H1 (cell line): ENCODE measurements at regions not wholly inside any gene's neighbourhood (a gene's known extent, or its start where the extent isn't known, plus 50 kb on each side); places are given as distances from the start of the nearest gene placed in this dataset.

Experiments used
- CTCF ChIA-PET: fragments of 300-600 bp; sonication (Branson Sonifier 250); formaldehyde crosslinking; loops from one replicate; lab custom pipeline; 2021; ENCODE audit not compliant: partially characterized antibody; lab: Charles Lee
- POLR2A ChIA-PET: fragments of 300-600 bp; sonication (Branson Sonifier 250); formaldehyde crosslinking; loops from one replicate; lab custom pipeline; 2021; ENCODE audit warnings: inconsistent platforms; ENCODE audit not compliant: partially characterized antibody; lab: Charles Lee
- DNase-seq, 2 experiments: peaks; one replicate each; pipeline versions ENCODE4 v3.0.0 to v3.0.0-alpha.2; 2010 to 2022; ENCODE audit warnings: low spot score in 2 of 2, low read depth in 1 of 2, mixed read lengths in 1 of 2
- FAIRE-seq: peaks from 2 replicates; lab custom pipeline; 2011; peaks lifted over from hg19 to GRCh38; lab: Jason Lieb, UNC
- H2AFZ ChIP-seq: 2 replicates; pipeline ENCODE4 v1.8.1; 2012; ENCODE audit warnings: low read length, inconsistent platforms
- H2AK5ac ChIP-seq: 2 replicates; pipeline ENCODE4 v1.6.1; 2013; ENCODE audit warnings: low read depth, low read length
- H2BK120ac ChIP-seq: replicated peaks from 2 replicates; pipeline ENCODE3; 2013; ENCODE audit warnings: low read depth, low read length, inconsistent platforms
- H2BK12ac ChIP-seq: 2 replicates; pipeline ENCODE4 v1.6.1; 2013; ENCODE audit warnings: low read depth, low read length
- H2BK15ac ChIP-seq: 2 replicates; pipeline ENCODE4 v1.6.1; 2013; ENCODE audit warnings: low read length
- H2BK20ac ChIP-seq: 2 replicates; pipeline ENCODE4 v1.6.1; 2013; ENCODE audit warnings: low read length
- H2BK5ac ChIP-seq: 2 replicates; pipeline ENCODE4 v1.6.1; 2013; ENCODE audit warnings: low read depth, low read length
- H3K14ac ChIP-seq: 2 replicates; pipeline ENCODE4 v1.6.1; 2013; ENCODE audit warnings: inconsistent platforms; ENCODE audit not compliant: insufficient read length
- H3K18ac ChIP-seq: 2 replicates; pipeline ENCODE4 v1.6.1; 2013; ENCODE audit warnings: low read length; ENCODE audit errors: extremely low read depth
- H3K23ac ChIP-seq: 2 replicates; pipeline ENCODE4 v1.6.1; 2013; ENCODE audit warnings: inconsistent platforms; ENCODE audit not compliant: insufficient read length
- H3K23me2 ChIP-seq: 2 replicates; pipeline ENCODE4 v1.6.1; 2013; ENCODE audit warnings: low read depth, low read length
- H3K27ac ChIP-seq: 2 replicates; pipeline ENCODE4 v1.6.1; 2011; ENCODE audit warnings: low read depth, low read length, inconsistent platforms
- H3K27me3 ChIP-seq, 4 experiments: replicated peaks in 1 of 4; 1 replicate in 1 of 4; 2 replicates in 3 of 4; pipeline versions ENCODE4 v1.6.1 to v1.8.1; 2011 to 2013; ENCODE audit warnings: low read length in 3 of 4, mild to moderate bottlenecking in 3 of 4, inconsistent platforms in 2 of 4, mixed read lengths in 2 of 4, moderate library complexity in 1 of 4; ENCODE audit not compliant: control insufficient read depth in 3 of 4, insufficient read depth in 3 of 4; ENCODE audit errors: extremely low read depth in 1 of 4
- H3K36me3 ChIP-seq, 4 experiments: 2 replicates each; pipeline versions ENCODE4 v1.6.1 to v1.8.1; 2011 to 2013; ENCODE audit warnings: mild to moderate bottlenecking in 4 of 4, low read length in 3 of 4, moderate library complexity in 2 of 4, control low read depth in 1 of 4, inconsistent platforms in 1 of 4; ENCODE audit not compliant: insufficient read depth in 4 of 4, control insufficient read depth in 2 of 4
- H3K4ac ChIP-seq: replicated peaks from 2 replicates; pipeline ENCODE3; 2013; ENCODE audit warnings: low read length, low read depth, mixed read lengths, inconsistent platforms; ENCODE audit not compliant: insufficient read length
- H3K4me1 ChIP-seq, 4 experiments: replicated peaks in 1 of 4; 1 replicate in 1 of 4; 2 replicates in 3 of 4; pipeline versions ENCODE4 v1.6.1 to v1.8.1; 2011 to 2013; ENCODE audit warnings: low read length in 3 of 4, inconsistent platforms in 2 of 4, mixed read lengths in 1 of 4; ENCODE audit not compliant: insufficient read depth in 4 of 4, control insufficient read depth in 3 of 4
- H3K4me2 ChIP-seq, 2 experiments: 2 replicates each; pipeline versions ENCODE4 v1.6.1 to v1.8.1; 2011 to 2013; ENCODE audit warnings: low read depth in 2 of 2, low read length in 2 of 2, control low read depth in 1 of 2, inconsistent platforms in 1 of 2, mild to moderate bottlenecking in 1 of 2; ENCODE audit not compliant: insufficient read depth in 1 of 2
- H3K4me3 ChIP-seq, 4 experiments: fragments of 200-600, 300-600 bp in 1 of 4; sonication (generic), shearing (Covaris generic), sonication (Bioruptor Twin) in 1 of 4; 2 replicates each; pipeline versions ENCODE4 v1.5.1 to v1.8.1; 2011 to 2016; ENCODE audit warnings: low read length in 4 of 4, low read depth in 3 of 4, control low read depth in 2 of 4, inconsistent platforms in 2 of 4, mild to moderate bottlenecking in 2 of 4, mixed read lengths in 1 of 4, moderate library complexity in 1 of 4; ENCODE audit not compliant: insufficient read depth in 2 of 4; ENCODE audit errors: extremely low read depth in 1 of 4
- H3K56ac ChIP-seq: replicated peaks from 2 replicates; pipeline ENCODE3; 2013; ENCODE audit warnings: low read depth, mild to moderate bottlenecking, mixed read lengths, low read length, inconsistent platforms; ENCODE audit not compliant: insufficient read length
- H3K79me1 ChIP-seq: 2 replicates; pipeline ENCODE4 v1.6.1; 2013; ENCODE audit warnings: low read depth, low read length, control low read depth
- H3K79me2 ChIP-seq, 2 experiments: 2 replicates each; pipeline versions ENCODE4 v1.6.1 to v1.8.1; 2012 to 2013; ENCODE audit warnings: low read length in 2 of 2, mild to moderate bottlenecking in 2 of 2, inconsistent platforms in 1 of 2; ENCODE audit not compliant: insufficient read depth in 2 of 2, control insufficient read depth in 1 of 2
- H3K9ac ChIP-seq, 4 experiments: replicated peaks in 1 of 4; 1 replicate in 1 of 4; 2 replicates in 3 of 4; pipeline versions ENCODE4 v1.6.1 to v1.8.1; 2011 to 2013; ENCODE audit warnings: low read depth in 3 of 4, low read length in 3 of 4, control low read depth in 2 of 4, mild to moderate bottlenecking in 2 of 4, moderate library complexity in 2 of 4, inconsistent platforms in 1 of 4; ENCODE audit errors: extremely low read depth in 1 of 4
- H3K9me3 ChIP-seq, 2 experiments: 2 replicates each; pipeline versions ENCODE4 v1.6.1 to v1.8.1; 2012 to 2013; ENCODE audit warnings: mild to moderate bottlenecking in 2 of 2, moderate library complexity in 2 of 2, control low read depth in 1 of 2, inconsistent platforms in 1 of 2, low read depth in 1 of 2, low read length in 1 of 2, mixed read lengths in 1 of 2; ENCODE audit not compliant: insufficient read depth in 2 of 2
- H4K20me1 ChIP-seq, 2 experiments: replicated peaks in 1 of 2; 2 replicates each; pipeline versions ENCODE3 to v1.8.1; 2011 to 2013; ENCODE audit warnings: inconsistent platforms in 2 of 2, low read length in 2 of 2, mild to moderate bottlenecking in 1 of 2; ENCODE audit not compliant: insufficient read depth in 2 of 2, control insufficient read depth in 1 of 2
- H4K5ac ChIP-seq: 2 replicates; pipeline ENCODE4 v1.6.1; 2013; ENCODE audit warnings: low read length, low read depth, mixed read lengths, inconsistent platforms; ENCODE audit not compliant: insufficient read length
- H4K8ac ChIP-seq: 2 replicates; pipeline ENCODE4 v1.8.0; 2013; ENCODE audit warnings: mild to moderate bottlenecking, moderate library complexity, low read length, inconsistent platforms; ENCODE audit not compliant: insufficient read depth; ENCODE audit errors: extremely low read depth
- H4K91ac ChIP-seq: replicated peaks from 2 replicates; pipeline ENCODE3; 2013; ENCODE audit warnings: low read length, mixed read lengths, inconsistent platforms; ENCODE audit not compliant: insufficient read length
- ASH2L ChIP-seq: fragments of 200-600, 300-600 bp; sonication (generic); IDR thresholded peaks from one replicate; pipeline ENCODE4 v1.7.1; 2017; ENCODE audit warnings: low read length
- ATF2 ChIP-seq: IDR thresholded peaks from 2 replicates; pipeline ENCODE4 v1.6.1; 2012; ENCODE audit warnings: low read length, inconsistent platforms
- CREB1 ChIP-seq: IDR thresholded peaks from 2 replicates; pipeline ENCODE4 v1.6.1; 2012; ENCODE audit warnings: inconsistent platforms
- JUN ChIP-seq: IDR thresholded peaks from 2 replicates; pipeline ENCODE4 v1.6.1; 2011; ENCODE audit warnings: low read depth, mild to moderate bottlenecking, improper control_type of control experiment, low read length
- RBBP5 ChIP-seq: IDR thresholded peaks from 2 replicates; pipeline ENCODE4 v1.7.1; 2012; ENCODE audit warnings: low read depth, mild to moderate bottlenecking, inconsistent platforms, low read length, moderate library complexity, borderline replicate concordance
- RFX5 ChIP-seq: IDR thresholded peaks from 2 replicates; pipeline ENCODE4 v1.6.1; 2011; ENCODE audit warnings: low read depth, low read length, improper control_type of control experiment, borderline replicate concordance
- ZNF274 ChIP-seq: IDR thresholded peaks from 2 replicates; pipeline ENCODE4 v1.7.0; 2012; ENCODE audit warnings: low read length, borderline replicate concordance; ENCODE audit errors: extremely low read depth
- WGBS, 2 experiments: shearing (Covaris generic) in 1 of 2; methylation state at CpG; one replicate each; pipeline versions ENCODE4 v1.1.6 to v1.1.7; 2013 to 2015; ENCODE audit warnings: low lambda C conversion rate in 2 of 2, mixed read lengths in 2 of 2, inconsistent platforms in 1 of 2, low coverage in 1 of 2, missing lambda C conversion rate in 1 of 2; ENCODE audit not compliant: insufficient replicate concordance in 2 of 2, insufficient coverage in 1 of 2, insufficient read length in 1 of 2; ENCODE audit errors: extremely low coverage in 1 of 2, missing lambda C conversion rate in 1 of 2; 5-methylcytosine and 5-hydroxymethylcytosine counted together

- Histone ChIP-seq H3K9me3 (peaks cover 11 to 20% of the 10 kb centered on the region in 2 experiments), H2BK12ac (no peak overlapping the region), H3K79me2 (no peaks in the 10 kb centered on the region), H3K4ac (no peak overlapping the region), H3K4me3 (no peak overlapping the region), H3K9ac (no peak overlapping the region), H3K27ac (no peak overlapping the region), H2AK5ac (no peak overlapping the region), H3K4me2 (no peak overlapping the region), H3K14ac (no peak overlapping the region), H4K8ac (no peak overlapping the region), H3K4me1 (no peaks in the 10 kb centered on the region), H3K23ac (no peak overlapping the region), H2BK20ac (no peak overlapping the region), H2AFZ (no peak overlapping the region), H3K56ac (no peak overlapping the region), H4K5ac (no peak overlapping the region), H2BK15ac (no peak overlapping the region), H3K18ac (no peak overlapping the region), H3K23me2 (no peaks in the 10 kb centered on the region), H3K27me3 (no peaks in the 10 kb centered on the region), H2BK5ac (no peak overlapping the region)
- CTCF ChIA-PET, result no interaction called here
- 96% methylated on average over 5 of the region's 5 CpGs; no CpG with 5 or more reads in 1 of the 2 experiments for WGBS, 2 experiments
- DNase-seq, result no peak
- POLR2A ChIA-PET, result no interaction called here
- no peak for FAIRE-seq
- TF ChIP-seq CREB1 (no peak), JUN (no peak), ZNF274 (no peak), RBBP5 (no peak), RFX5 (no peak), ATF2 (no peak), ASH2L (no peak)
- TF ChIP-seq, all 59 proteins: peak for 0
- no peaks in the 10 kb centered on the region for H3K79me1 ChIP-seq
- no peaks in the 10 kb centered on the region; a peak in 1 of 8 replicates for H3K36me3 ChIP-seq
- H4K20me1 ChIP-seq, result no peaks in the 10 kb centered on the region
- H2BK120ac ChIP-seq, result no peak overlapping the region
- H4K91ac ChIP-seq, result no peak overlapping the region
Observed at GRCh38 chr12:28811457-28811856, 337.6 kb upstream of the FAR2 start.
